ENCODE measurements at regions not wholly inside any gene's neighbourhood (a gene's known extent, or its start where the extent isn't known, plus 50 kb on each side); places are given as distances from the start of the nearest gene placed in this dataset.

DNA sequence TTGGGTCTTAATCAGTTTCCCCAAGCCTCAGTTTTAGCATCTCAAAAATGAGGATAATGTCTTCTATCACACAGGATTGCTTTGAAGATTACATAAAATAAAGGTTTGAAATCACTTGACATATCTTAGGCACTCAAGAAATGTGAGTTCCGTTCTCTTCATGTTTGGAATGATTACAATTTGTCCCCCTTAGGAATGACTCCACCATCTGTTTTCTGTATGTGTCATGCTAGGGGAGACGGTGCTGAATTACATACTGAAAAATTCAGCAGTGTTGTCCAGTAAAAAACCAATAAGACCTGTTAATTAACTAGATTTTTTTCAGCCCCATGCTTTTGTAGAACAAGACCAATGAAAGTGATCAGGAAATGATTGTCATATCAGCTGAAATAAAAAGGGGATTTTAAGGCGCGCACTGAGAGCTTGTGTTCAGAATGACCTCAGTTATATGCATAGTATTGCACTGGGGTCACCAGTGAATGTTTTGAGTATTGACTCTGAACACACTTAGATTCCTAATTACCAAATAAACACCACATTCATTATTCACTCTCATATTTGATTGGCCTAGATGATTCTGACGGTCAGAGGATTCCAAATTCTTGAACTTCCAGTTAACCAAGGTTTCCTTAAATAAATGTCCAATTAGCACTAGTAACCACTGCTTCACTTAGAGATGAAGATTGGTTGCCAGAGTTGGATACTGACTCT is 114.5 kb upstream of the KCNK2 start:
- Histone ChIP-seq H3K27me3 (ENCODE audit: control insufficient read depth in 4 of 4, insufficient read depth in 4 of 4, low read length in 3 of 4) (no peaks in the 10 kb centered on the region), H3K9ac (ENCODE audit: low read depth in 1 of 2, low read length in 2 of 2) (no peak overlapping the region), H3K4me1 (ENCODE audit: control insufficient read depth in 4 of 4, insufficient read depth in 4 of 4, low read length in 3 of 4) (no peaks in the 10 kb centered on the region), H3K36me3 (ENCODE audit: control insufficient read depth in 4 of 4, insufficient read depth in 3 of 4, low read depth in 1 of 4, low read length in 3 of 4) (no peaks in the 10 kb centered on the region), H3K9me3 (ENCODE audit: control insufficient read depth in 4 of 4, low read length in 3 of 4) (no peaks in the 10 kb centered on the region), H3K27ac (ENCODE audit: low read depth in 1 of 2, low read length in 2 of 2) (no peak overlapping the region), H3K4me3 (ENCODE audit: low read depth in 1 of 3, low read length in 3 of 3) (no peak overlapping the region)
- 77% methylated on average over 5 of the region's 5 CpGs for whole genome bisulfite sequencing
- TF ChIP-seq RAD21 (IDR thresholded peaks at IDR 0.05) (no peak), FOXA2 (IDR thresholded peaks at IDR 0.05) (no peak), JUND (IDR thresholded peaks at IDR 0.05) (no peak)
- DNase-seq (ENCODE audit: low spot score): no peak

GRCh38 chr1:214970016-214970415 is 112.5 kb upstream of the KCNK2 start:
- Histone ChIP-seq H3K9me3 (ENCODE audit: control insufficient read depth in 4 of 4, low read length in 3 of 4) (no peaks in the 10 kb centered on the region), H3K36me3 (ENCODE audit: control insufficient read depth in 4 of 4, insufficient read depth in 3 of 4, low read depth in 1 of 4, low read length in 3 of 4) (no peaks in the 10 kb centered on the region), H3K4me3 (ENCODE audit: low read depth in 1 of 3, low read length in 3 of 3) (no peak overlapping the region), H3K27ac (ENCODE audit: low read depth in 1 of 2, low read length in 2 of 2) (no peak overlapping the region), H3K27me3 (ENCODE audit: control insufficient read depth in 4 of 4, insufficient read depth in 4 of 4, low read length in 3 of 4) (no peaks in the 10 kb centered on the region), H3K4me1 (ENCODE audit: control insufficient read depth in 4 of 4, insufficient read depth in 4 of 4, low read length in 3 of 4) (no peaks in the 10 kb centered on the region), H3K9ac (ENCODE audit: low read depth in 1 of 2, low read length in 2 of 2) (no peak overlapping the region)
- DNase-seq (ENCODE audit: low spot score): no peak
- TF ChIP-seq HNF4G (IDR thresholded peaks at IDR 0.05) (no peak), JUND (IDR thresholded peaks at IDR 0.05) (no peak), NR2F2 (IDR thresholded peaks at IDR 0.05) (no peak), MAX (IDR thresholded peaks at IDR 0.05) (no peak), REST (IDR thresholded peaks at IDR 0.05) (no peak), RXRA (IDR thresholded peaks at IDR 0.05) (no peak), FOXA2 (IDR thresholded peaks at IDR 0.05) (no peak), EGR1 (IDR thresholded peaks at IDR 0.05; ENCODE audit: low read depth in 2 of 2) (no peak), HNF4A (conservative IDR thresholded peaks at IDR 0.05) (no peak), CTCF (IDR thresholded peaks at IDR 0.05; ENCODE audit: low read depth, low read length, missing input control) (no peak), YY1 (IDR thresholded peaks at IDR 0.05) (no peak), FOXA1 (IDR thresholded peaks at IDR 0.05) (no peak)
- TF ChIP-seq, protein P1, sequence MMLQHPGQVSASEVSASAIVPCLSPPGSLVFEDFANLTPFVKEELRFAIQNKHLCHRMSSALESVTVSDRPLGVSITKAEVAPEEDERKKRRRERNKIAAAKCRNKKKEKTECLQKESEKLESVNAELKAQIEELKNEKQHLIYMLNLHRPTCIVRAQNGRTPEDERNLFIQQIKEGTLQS (IDR thresholded peaks at IDR 0.05): no peak
- 83% methylated on average over 1 of the region's 1 CpG for WGBS

All from liver (tissue), 8 donors.